SH-SY5Y (cell line): ENCODE measurements at regions not wholly inside any gene's neighbourhood (a gene's known extent, or its start where the extent isn't known, plus 50 kb on each side); places are given as distances from the start of the nearest gene placed in this dataset.

ENCODE experiments used
- GATA2 ChIP-seq: IDR thresholded peaks from 2 replicates; pipeline ENCODE4 v1.6.1; 2011; ENCODE audit warnings: mild to moderate bottlenecking, low read depth, low read length
- GATA3 ChIP-seq: IDR thresholded peaks from 2 replicates; pipeline ENCODE4 v1.6.1; 2011; ENCODE audit warnings: low read depth, mild to moderate bottlenecking, low read length, moderate library complexity

DNA sequence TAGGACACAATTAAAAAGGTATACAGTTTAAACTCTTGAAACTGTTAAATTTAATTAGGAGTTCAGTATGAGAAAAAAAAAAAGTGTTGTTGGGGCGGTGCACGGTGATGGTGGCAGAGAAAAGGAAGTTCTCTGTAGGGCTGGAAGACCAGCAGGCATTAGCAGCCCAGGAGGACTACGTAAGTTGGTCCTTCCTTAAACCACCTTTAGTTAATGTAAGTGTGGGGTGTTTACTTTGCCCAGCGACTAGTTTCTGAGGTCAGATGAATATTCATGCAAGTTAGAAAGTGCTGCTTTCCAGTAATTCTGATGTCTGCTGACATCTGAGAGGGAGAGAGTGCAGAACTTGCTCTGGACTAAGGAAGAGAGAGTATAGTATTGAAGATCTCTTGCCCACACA is 54.9 kb downstream of the NKX2-1 start:
- TF ChIP-seq GATA2 (no peak), GATA3 (no peak)
